ENCODE measurements at regions not wholly inside any gene's neighbourhood (a gene's known extent, or its start where the extent isn't known, plus 50 kb on each side); places are given as distances from the start of the nearest gene placed in this dataset.

- TF ChIP-seq CTCF (IDR thresholded peaks at IDR 0.05): no peak
- no peak for TF ChIP-seq RAD21 (conservative IDR thresholded peaks at IDR 0.05 in 1 of 2, IDR thresholded peaks at IDR 0.05 in 1 of 2)
- no peak for TF ChIP-seq ZC3H11A (IDR thresholded peaks at IDR 0.05)
- TF ChIP-seq RFX5 (IDR thresholded peaks at IDR 0.05): no peak
- TF ChIP-seq SREBF2 (IDR thresholded peaks at IDR 0.05): no peak
- TF ChIP-seq ELK1 (IDR thresholded peaks at IDR 0.05; ENCODE audit: low read depth, low read length): no peak
- TF ChIP-seq REST (IDR thresholded peaks at IDR 0.05): no peak
- TF ChIP-seq E2F6 (IDR thresholded peaks at IDR 0.05; ENCODE audit: borderline replicate concordance, low read depth): no peak
These were observed 100.7 kb downstream of the ANXA2 start for GRCh38 chr15:60297047-60297446.

All from A549 (cell line).